H1 (cell line): ENCODE measurements at regions not wholly inside any gene's neighbourhood (a gene's known extent, or its start where the extent isn't known, plus 50 kb on each side); places are given as distances from the start of the nearest gene placed in this dataset.
A peak's percentile ranks its signal among the peaks of the same experiment; 100 is the strongest.

ENCODE experiments used
- CTCF ChIA-PET: fragments of 300-600 bp; sonication (Branson Sonifier 250); formaldehyde crosslinking; loops from one replicate; lab custom pipeline; 2021; ENCODE audit not compliant: partially characterized antibody; lab: Charles Lee
- POLR2A ChIA-PET: fragments of 300-600 bp; sonication (Branson Sonifier 250); formaldehyde crosslinking; loops from one replicate; lab custom pipeline; 2021; ENCODE audit warnings: inconsistent platforms; ENCODE audit not compliant: partially characterized antibody; lab: Charles Lee
- DNase-seq, 2 experiments: peaks; one replicate each; pipeline versions ENCODE4 v3.0.0 to v3.0.0-alpha.2; 2010 to 2022; ENCODE audit warnings: low spot score in 2 of 2, low read depth in 1 of 2, mixed read lengths in 1 of 2
- FAIRE-seq: peaks from 2 replicates; lab custom pipeline; 2011; peaks lifted over from hg19 to GRCh38; lab: Jason Lieb, UNC
- H2AFZ ChIP-seq: 2 replicates; pipeline ENCODE4 v1.8.1; 2012; ENCODE audit warnings: low read length, inconsistent platforms
- H2AK5ac ChIP-seq: 2 replicates; pipeline ENCODE4 v1.6.1; 2013; ENCODE audit warnings: low read depth, low read length
- H2BK120ac ChIP-seq: replicated peaks from 2 replicates; pipeline ENCODE3; 2013; ENCODE audit warnings: low read depth, low read length, inconsistent platforms
- H2BK12ac ChIP-seq: 2 replicates; pipeline ENCODE4 v1.6.1; 2013; ENCODE audit warnings: low read depth, low read length
- H2BK15ac ChIP-seq: 2 replicates; pipeline ENCODE4 v1.6.1; 2013; ENCODE audit warnings: low read length
- H2BK20ac ChIP-seq: 2 replicates; pipeline ENCODE4 v1.6.1; 2013; ENCODE audit warnings: low read length
- H2BK5ac ChIP-seq: 2 replicates; pipeline ENCODE4 v1.6.1; 2013; ENCODE audit warnings: low read depth, low read length
- H3K14ac ChIP-seq: 2 replicates; pipeline ENCODE4 v1.6.1; 2013; ENCODE audit warnings: inconsistent platforms; ENCODE audit not compliant: insufficient read length
- H3K18ac ChIP-seq: 2 replicates; pipeline ENCODE4 v1.6.1; 2013; ENCODE audit warnings: low read length; ENCODE audit errors: extremely low read depth
- H3K23ac ChIP-seq: 2 replicates; pipeline ENCODE4 v1.6.1; 2013; ENCODE audit warnings: inconsistent platforms; ENCODE audit not compliant: insufficient read length
- H3K23me2 ChIP-seq: 2 replicates; pipeline ENCODE4 v1.6.1; 2013; ENCODE audit warnings: low read depth, low read length
- H3K27ac ChIP-seq: 2 replicates; pipeline ENCODE4 v1.6.1; 2011; ENCODE audit warnings: low read depth, low read length, inconsistent platforms
- H3K27me3 ChIP-seq, 4 experiments: replicated peaks in 1 of 4; 1 replicate in 1 of 4; 2 replicates in 3 of 4; pipeline versions ENCODE4 v1.6.1 to v1.8.1; 2011 to 2013; ENCODE audit warnings: low read length in 3 of 4, mild to moderate bottlenecking in 3 of 4, inconsistent platforms in 2 of 4, mixed read lengths in 2 of 4, moderate library complexity in 1 of 4; ENCODE audit not compliant: control insufficient read depth in 3 of 4, insufficient read depth in 3 of 4; ENCODE audit errors: extremely low read depth in 1 of 4
- H3K36me3 ChIP-seq, 4 experiments: 2 replicates each; pipeline versions ENCODE4 v1.6.1 to v1.8.1; 2011 to 2013; ENCODE audit warnings: mild to moderate bottlenecking in 4 of 4, low read length in 3 of 4, moderate library complexity in 2 of 4, control low read depth in 1 of 4, inconsistent platforms in 1 of 4; ENCODE audit not compliant: insufficient read depth in 4 of 4, control insufficient read depth in 2 of 4
- H3K4ac ChIP-seq: replicated peaks from 2 replicates; pipeline ENCODE3; 2013; ENCODE audit warnings: low read length, low read depth, mixed read lengths, inconsistent platforms; ENCODE audit not compliant: insufficient read length
- H3K4me1 ChIP-seq, 4 experiments: replicated peaks in 1 of 4; 1 replicate in 1 of 4; 2 replicates in 3 of 4; pipeline versions ENCODE4 v1.6.1 to v1.8.1; 2011 to 2013; ENCODE audit warnings: low read length in 3 of 4, inconsistent platforms in 2 of 4, mixed read lengths in 1 of 4; ENCODE audit not compliant: insufficient read depth in 4 of 4, control insufficient read depth in 3 of 4
- H3K4me2 ChIP-seq, 2 experiments: 2 replicates each; pipeline versions ENCODE4 v1.6.1 to v1.8.1; 2011 to 2013; ENCODE audit warnings: low read depth in 2 of 2, low read length in 2 of 2, control low read depth in 1 of 2, inconsistent platforms in 1 of 2, mild to moderate bottlenecking in 1 of 2; ENCODE audit not compliant: insufficient read depth in 1 of 2
- H3K4me3 ChIP-seq, 4 experiments: fragments of 200-600, 300-600 bp in 1 of 4; sonication (generic), shearing (Covaris generic), sonication (Bioruptor Twin) in 1 of 4; 2 replicates each; pipeline versions ENCODE4 v1.5.1 to v1.8.1; 2011 to 2016; ENCODE audit warnings: low read length in 4 of 4, low read depth in 3 of 4, control low read depth in 2 of 4, inconsistent platforms in 2 of 4, mild to moderate bottlenecking in 2 of 4, mixed read lengths in 1 of 4, moderate library complexity in 1 of 4; ENCODE audit not compliant: insufficient read depth in 2 of 4; ENCODE audit errors: extremely low read depth in 1 of 4
- H3K56ac ChIP-seq: replicated peaks from 2 replicates; pipeline ENCODE3; 2013; ENCODE audit warnings: low read depth, mild to moderate bottlenecking, mixed read lengths, low read length, inconsistent platforms; ENCODE audit not compliant: insufficient read length
- H3K79me1 ChIP-seq: 2 replicates; pipeline ENCODE4 v1.6.1; 2013; ENCODE audit warnings: low read depth, low read length, control low read depth
- H3K79me2 ChIP-seq, 2 experiments: 2 replicates each; pipeline versions ENCODE4 v1.6.1 to v1.8.1; 2012 to 2013; ENCODE audit warnings: low read length in 2 of 2, mild to moderate bottlenecking in 2 of 2, inconsistent platforms in 1 of 2; ENCODE audit not compliant: insufficient read depth in 2 of 2, control insufficient read depth in 1 of 2
- H3K9ac ChIP-seq, 4 experiments: replicated peaks in 1 of 4; 1 replicate in 1 of 4; 2 replicates in 3 of 4; pipeline versions ENCODE4 v1.6.1 to v1.8.1; 2011 to 2013; ENCODE audit warnings: low read depth in 3 of 4, low read length in 3 of 4, control low read depth in 2 of 4, mild to moderate bottlenecking in 2 of 4, moderate library complexity in 2 of 4, inconsistent platforms in 1 of 4; ENCODE audit errors: extremely low read depth in 1 of 4
- H3K9me3 ChIP-seq, 2 experiments: 2 replicates each; pipeline versions ENCODE4 v1.6.1 to v1.8.1; 2012 to 2013; ENCODE audit warnings: mild to moderate bottlenecking in 2 of 2, moderate library complexity in 2 of 2, control low read depth in 1 of 2, inconsistent platforms in 1 of 2, low read depth in 1 of 2, low read length in 1 of 2, mixed read lengths in 1 of 2; ENCODE audit not compliant: insufficient read depth in 2 of 2
- H4K20me1 ChIP-seq, 2 experiments: replicated peaks in 1 of 2; 2 replicates each; pipeline versions ENCODE3 to v1.8.1; 2011 to 2013; ENCODE audit warnings: inconsistent platforms in 2 of 2, low read length in 2 of 2, mild to moderate bottlenecking in 1 of 2; ENCODE audit not compliant: insufficient read depth in 2 of 2, control insufficient read depth in 1 of 2
- H4K5ac ChIP-seq: 2 replicates; pipeline ENCODE4 v1.6.1; 2013; ENCODE audit warnings: low read length, low read depth, mixed read lengths, inconsistent platforms; ENCODE audit not compliant: insufficient read length
- H4K8ac ChIP-seq: 2 replicates; pipeline ENCODE4 v1.8.0; 2013; ENCODE audit warnings: mild to moderate bottlenecking, moderate library complexity, low read length, inconsistent platforms; ENCODE audit not compliant: insufficient read depth; ENCODE audit errors: extremely low read depth
- H4K91ac ChIP-seq: replicated peaks from 2 replicates; pipeline ENCODE3; 2013; ENCODE audit warnings: low read length, mixed read lengths, inconsistent platforms; ENCODE audit not compliant: insufficient read length
- CHD1 ChIP-seq: IDR thresholded peaks from 2 replicates; pipeline ENCODE4 v1.6.1; 2012; ENCODE audit warnings: low read depth, low read length, improper control_type of control experiment
- EGR1 ChIP-seq: IDR thresholded peaks from 2 replicates; pipeline ENCODE4 v1.6.1; 2011; ENCODE audit warnings: low read depth, low read length, borderline replicate concordance
- POLR2A ChIP-seq, 2 experiments: IDR thresholded peaks; 1 replicate in 1 of 2; 2 replicates in 1 of 2; pipeline ENCODE4 v1.6.1; 2011; ENCODE audit warnings: low read depth in 2 of 2, low read length in 2 of 2, mild to moderate bottlenecking in 2 of 2; ENCODE audit errors: control extremely low read depth in 1 of 2
- RNF2 ChIP-seq: fragments of 200-900, 300-1000 bp; sonication (generic); IDR thresholded peaks from 2 replicates; pipeline ENCODE4 v1.7.1; 2016; ENCODE audit warnings: borderline replicate concordance, low read depth, mild to moderate bottlenecking, antibody characterized with exemption, low read length; ENCODE audit not compliant: poor library complexity, severe bottlenecking; ENCODE audit errors: missing control alignments
- SAP30 ChIP-seq: fragments of 300-600 bp; sonication (generic); IDR thresholded peaks from 2 replicates; pipeline ENCODE4 v1.7.1; 2012; ENCODE audit warnings: low read length, moderate library complexity, mild to moderate bottlenecking, inconsistent platforms; ENCODE audit not compliant: insufficient read depth, insufficient replicate concordance
- YY1 ChIP-seq: IDR thresholded peaks from 2 replicates; pipeline ENCODE4 v1.6.1; 2011; ENCODE audit warnings: low read depth, mild to moderate bottlenecking, low read length
- WGBS, 2 experiments: shearing (Covaris generic) in 1 of 2; methylation state at CpG; one replicate each; pipeline versions ENCODE4 v1.1.6 to v1.1.7; 2013 to 2015; ENCODE audit warnings: low lambda C conversion rate in 2 of 2, mixed read lengths in 2 of 2, inconsistent platforms in 1 of 2, low coverage in 1 of 2, missing lambda C conversion rate in 1 of 2; ENCODE audit not compliant: insufficient replicate concordance in 2 of 2, insufficient coverage in 1 of 2, insufficient read length in 1 of 2; ENCODE audit errors: extremely low coverage in 1 of 2, missing lambda C conversion rate in 1 of 2; 5-methylcytosine and 5-hydroxymethylcytosine counted together
- TF ChIP-seq, protein P1 (sequence below): IDR thresholded peaks from 2 replicates; pipeline ENCODE4 v1.6.1; 2012; ENCODE audit warnings: inconsistent platforms

- no peak overlapping the region for H3K56ac ChIP-seq
- peaks cover 4 to 16% (median 11%) of the 10 kb centered on the region in 4 experiments; a peak in 6 of 7 replicates for H3K4me1 ChIP-seq
- H4K20me1 ChIP-seq, result no peaks in the 10 kb centered on the region
- 97% methylated on average over 3 of the region's 3 CpGs; no CpG with 5 or more reads in 1 of the 2 experiments for WGBS, 2 experiments
- peak overlapping the region; percentile 43 for H3K27ac ChIP-seq
- H2BK12ac ChIP-seq, result peak overlapping the region; percentile 65
- DNase-seq (no peak), FAIRE-seq (no peak)
- ChIA-PET CTCF (interaction anchor here (0.6 to 10.7 kb wide), 5 partner anchors 10 to 359 kb away, joined by 3 to 100 read pairs (median 3); no protein-coding TSS in a partner anchor), POLR2A (interaction anchor here (1.5 to 19.0 kb wide), 6 partner anchors 8 to 107 kb away, joined by 4 to 306 read pairs (median 22); no protein-coding TSS in a partner anchor)
- no peaks in the 10 kb centered on the region for H3K23me2 ChIP-seq
- H3K18ac ChIP-seq, result peak overlapping the region; percentile 98
- no peak overlapping the region for H2AFZ ChIP-seq
- H2BK120ac ChIP-seq, result peak overlapping the region; percentile 48
- H3K4me3 ChIP-seq, result no peak overlapping the region
- H3K79me1 ChIP-seq, result no peaks in the 10 kb centered on the region
- no peak overlapping the region for H3K23ac ChIP-seq
- H3K9ac ChIP-seq, result no peak overlapping the region
- no peak overlapping the region for H4K8ac ChIP-seq
- no peak overlapping the region for H3K4me2 ChIP-seq
- peak overlapping the region; percentile 98 for H2BK5ac ChIP-seq
- TF ChIP-seq RNF2 (no peak), POLR2A (IDR thresholded peaks at IDR 0.05; ENCODE audit: control extremely low read depth in 1 of 2, low read depth in 2 of 2, low read length in 2 of 2) (0 out of 3 replicates have a peak, but pooled peaks of 1 of the 2 experiments have one; percentile 4), CHD1 (no peak), SAP30 (no peak), EGR1 (no peak), YY1 (no peak)
- TF ChIP-seq, protein P1, sequence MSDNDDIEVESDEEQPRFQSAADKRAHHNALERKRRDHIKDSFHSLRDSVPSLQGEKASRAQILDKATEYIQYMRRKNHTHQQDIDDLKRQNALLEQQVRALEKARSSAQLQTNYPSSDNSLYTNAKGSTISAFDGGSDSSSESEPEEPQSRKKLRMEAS, result no peak
- peak overlapping the region; percentile 86 for H2AK5ac ChIP-seq
- H3K79me2 ChIP-seq, result peaks cover 0 to 59% of the 10 kb centered on the region in 2 experiments; a peak in 2 of 4 replicates
- peaks cover 0 to 15% (median 0%) of the 10 kb centered on the region in 4 experiments; a peak in 2 of 8 replicates for H3K36me3 ChIP-seq
- H3K14ac ChIP-seq, result no peak overlapping the region
- H4K5ac ChIP-seq, result peak overlapping the region; percentile 56
- H3K4ac ChIP-seq, result peak overlapping the region; percentile 25
- H4K91ac ChIP-seq, result peak overlapping the region; percentile 54
- peak overlapping the region; percentile 82; the same call in 1 of the 2 replicates for H2BK20ac ChIP-seq
- H2BK15ac ChIP-seq, result no peak overlapping the region; the same call in 1 of the 2 replicates
- no peaks in the 10 kb centered on the region for H3K9me3 ChIP-seq
- H3K27me3 ChIP-seq, result no peaks in the 10 kb centered on the region
Measured at GRCh38 chr4:112752510-112752909, 115.6 kb downstream of the LARP7 start.
